Stomach (tissue), 4 donors: ENCODE measurements at regions not wholly inside any gene's neighbourhood (a gene's known extent, or its start where the extent isn't known, plus 50 kb on each side); places are given as distances from the start of the nearest gene placed in this dataset.

Source experiments
- EP300 ChIP-seq: sonication (generic); formaldehyde crosslinking; IDR thresholded peaks from one replicate; pipeline ENCODE4 v1.6.1; 2017; ENCODE audit warnings: antibody characterized with exemption
- POLR2A ChIP-seq, 4 donors: fragments of 450-650 bp; IDR thresholded peaks; one replicate each; pipeline ENCODE4 v1.6.1; 2016; ENCODE audit warnings: antibody characterized with exemption in 4 of 4, control low read depth in 2 of 4, mild to moderate bottlenecking in 1 of 4, moderate library complexity in 1 of 4
- TF ChIP-seq, protein P1 (sequence below), 7 experiments: fragments of 450-650 bp in 4 of 7; fragments of 200-600 bp in 3 of 7; sonication (generic) in 3 of 7; IDR thresholded peaks; one replicate each; pipeline ENCODE4 v1.5.1; 2016 to 2019; ENCODE audit warnings: antibody characterized with exemption in 7 of 7, control low read depth in 2 of 7, mild to moderate bottlenecking in 1 of 7

DNA sequence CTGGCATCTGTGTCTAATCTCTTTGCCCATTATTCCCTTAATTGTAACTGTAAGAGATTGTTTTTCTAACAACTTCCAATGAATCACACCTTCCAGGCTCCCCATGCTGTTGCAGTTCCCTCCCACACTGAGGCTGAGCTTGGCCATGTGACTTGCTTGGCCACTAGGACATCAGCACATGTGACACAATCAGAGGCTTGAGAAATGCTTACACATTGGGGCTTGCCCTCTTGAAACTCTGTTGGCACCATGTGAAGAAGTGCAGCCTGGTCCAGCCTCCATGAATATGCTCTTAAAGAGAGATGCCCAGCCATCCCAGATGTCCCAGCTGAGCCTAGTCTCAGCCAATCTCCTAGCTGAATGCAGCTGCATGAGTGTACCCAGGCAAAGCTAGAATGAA, 326.8 kb upstream of the SOX2 start:
- TF ChIP-seq, protein P1, sequence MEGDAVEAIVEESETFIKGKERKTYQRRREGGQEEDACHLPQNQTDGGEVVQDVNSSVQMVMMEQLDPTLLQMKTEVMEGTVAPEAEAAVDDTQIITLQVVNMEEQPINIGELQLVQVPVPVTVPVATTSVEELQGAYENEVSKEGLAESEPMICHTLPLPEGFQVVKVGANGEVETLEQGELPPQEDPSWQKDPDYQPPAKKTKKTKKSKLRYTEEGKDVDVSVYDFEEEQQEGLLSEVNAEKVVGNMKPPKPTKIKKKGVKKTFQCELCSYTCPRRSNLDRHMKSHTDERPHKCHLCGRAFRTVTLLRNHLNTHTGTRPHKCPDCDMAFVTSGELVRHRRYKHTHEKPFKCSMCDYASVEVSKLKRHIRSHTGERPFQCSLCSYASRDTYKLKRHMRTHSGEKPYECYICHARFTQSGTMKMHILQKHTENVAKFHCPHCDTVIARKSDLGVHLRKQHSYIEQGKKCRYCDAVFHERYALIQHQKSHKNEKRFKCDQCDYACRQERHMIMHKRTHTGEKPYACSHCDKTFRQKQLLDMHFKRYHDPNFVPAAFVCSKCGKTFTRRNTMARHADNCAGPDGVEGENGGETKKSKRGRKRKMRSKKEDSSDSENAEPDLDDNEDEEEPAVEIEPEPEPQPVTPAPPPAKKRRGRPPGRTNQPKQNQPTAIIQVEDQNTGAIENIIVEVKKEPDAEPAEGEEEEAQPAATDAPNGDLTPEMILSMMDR (IDR thresholded peaks at IDR 0.05): no peak
- TF ChIP-seq EP300 (no peak), POLR2A (IDR thresholded peaks at IDR 0.05) (no peak)
